Trophoblast cell (in vitro differentiated cells and primary cell): ENCODE measurements at regions not wholly inside any gene's neighbourhood (a gene's known extent, or its start where the extent isn't known, plus 50 kb on each side); places are given as distances from the start of the nearest gene placed in this dataset.

ENCODE experiments used
- DNase-seq, 2 donors: peaks; one replicate each; pipeline ENCODE4 v3.0.0-alpha.2; 2016
- H2AFZ ChIP-seq: 2 replicates; pipeline ENCODE4 v1.6.1; 2013; ENCODE audit warnings: low read length, moderate library complexity, mild to moderate bottlenecking; ENCODE audit not compliant: insufficient read depth, poor library complexity
- H2AK5ac ChIP-seq: 2 replicates; pipeline ENCODE4 v1.6.1; 2013; ENCODE audit warnings: mild to moderate bottlenecking, low read length
- H2BK120ac ChIP-seq: 2 replicates; pipeline ENCODE4 v1.6.1; 2013; ENCODE audit warnings: low read length, mild to moderate bottlenecking, moderate library complexity; ENCODE audit not compliant: insufficient read depth, poor library complexity
- H2BK12ac ChIP-seq: 2 replicates; pipeline ENCODE4 v1.6.1; 2013; ENCODE audit warnings: mild to moderate bottlenecking, low read length, moderate library complexity
- H2BK5ac ChIP-seq: 2 replicates; pipeline ENCODE4 v1.6.1; 2013; ENCODE audit warnings: low read length, low read depth, moderate library complexity, mild to moderate bottlenecking; ENCODE audit not compliant: poor library complexity
- H3K14ac ChIP-seq: 2 replicates; pipeline ENCODE4 v1.6.1; 2013; ENCODE audit warnings: mild to moderate bottlenecking, low read length
- H3K18ac ChIP-seq: 2 replicates; pipeline ENCODE4 v1.6.1; 2013; ENCODE audit warnings: mild to moderate bottlenecking, low read length
- H3K23ac ChIP-seq: 2 replicates; pipeline ENCODE4 v1.6.1; 2013; ENCODE audit warnings: low read length
- H3K27ac ChIP-seq: 2 replicates; pipeline ENCODE4 v1.5.1; 2013; ENCODE audit warnings: low read depth, mild to moderate bottlenecking, inconsistent platforms, low read length, moderate library complexity
- H3K27me3 ChIP-seq: 2 replicates; pipeline ENCODE4 v1.6.1; 2013; ENCODE audit warnings: inconsistent platforms, mild to moderate bottlenecking, low read length, moderate library complexity; ENCODE audit not compliant: insufficient read depth
- H3K36me3 ChIP-seq, 2 experiments: 1 replicate in 1 of 2; 2 replicates in 1 of 2; pipeline ENCODE4 v1.6.1; 2013; ENCODE audit warnings: low read length in 2 of 2, mild to moderate bottlenecking in 2 of 2, moderate library complexity in 1 of 2; ENCODE audit not compliant: insufficient read depth in 2 of 2, control insufficient read depth in 1 of 2
- H3K4ac ChIP-seq: 2 replicates; pipeline ENCODE4 v1.6.1; 2013; ENCODE audit warnings: low read depth, mild to moderate bottlenecking, low read length, moderate library complexity
- H3K4me1 ChIP-seq, 2 experiments: 1 replicate in 1 of 2; 2 replicates in 1 of 2; pipeline ENCODE4 v1.6.1; 2013; ENCODE audit warnings: low read length in 2 of 2, mild to moderate bottlenecking in 2 of 2, moderate library complexity in 1 of 2; ENCODE audit not compliant: insufficient read depth in 2 of 2, control insufficient read depth in 1 of 2
- H3K4me2 ChIP-seq: 2 replicates; pipeline ENCODE4 v1.6.1; 2013; ENCODE audit warnings: inconsistent platforms, mild to moderate bottlenecking, low read length, moderate library complexity
- H3K4me3 ChIP-seq: 2 replicates; pipeline ENCODE4 v1.5.1; 2013; ENCODE audit warnings: mild to moderate bottlenecking, low read depth, low read length, inconsistent platforms
- H3K79me1 ChIP-seq: one replicate; pipeline ENCODE4 v1.6.1; 2013; ENCODE audit warnings: low read length
- H3K79me2 ChIP-seq: 2 replicates; pipeline ENCODE4 v1.6.1; 2013; ENCODE audit warnings: low read length, mild to moderate bottlenecking; ENCODE audit not compliant: control insufficient read depth, insufficient read depth, poor library complexity
- H3K9ac ChIP-seq: 2 replicates; pipeline ENCODE4 v1.6.1; 2013; ENCODE audit warnings: mild to moderate bottlenecking, low read length
- H3K9me3 ChIP-seq: 2 replicates; pipeline ENCODE4 v1.6.1; 2013; ENCODE audit warnings: low read depth, mild to moderate bottlenecking, control low read depth, inconsistent platforms, low read length; ENCODE audit not compliant: insufficient read depth
- H4K12ac ChIP-seq: 2 replicates; pipeline ENCODE4 v1.6.1; 2013; ENCODE audit warnings: low read depth, mild to moderate bottlenecking, low read length, moderate library complexity
- H4K8ac ChIP-seq: 2 replicates; pipeline ENCODE4 v1.6.1; 2013; ENCODE audit warnings: low read depth, mild to moderate bottlenecking, low read length, moderate library complexity
- H4K91ac ChIP-seq: one replicate; pipeline ENCODE4 v1.6.1; 2013; ENCODE audit warnings: low read depth, mild to moderate bottlenecking, low read length, moderate library complexity
- WGBS: extraction: QIAGEN DNeasy Blood & Tissue Kit; methylation state at CpG from one replicate; pipeline ENCODE4 v1.1.7; 2013; ENCODE audit warnings: missing lambda C conversion rate; ENCODE audit not compliant: insufficient read length, insufficient coverage; ENCODE audit errors: extremely low coverage; 5-methylcytosine and 5-hydroxymethylcytosine counted together

- H2BK5ac ChIP-seq = no peak overlapping the region
- H3K23ac ChIP-seq = no peak overlapping the region
- no peak overlapping the region for H3K14ac ChIP-seq
- H3K9me3 ChIP-seq = no peaks in the 10 kb centered on the region
- H3K79me2 ChIP-seq = no peaks in the 10 kb centered on the region
- no peak overlapping the region for H3K4me2 ChIP-seq
- H2BK12ac ChIP-seq = no peak overlapping the region
- H4K8ac ChIP-seq = no peak overlapping the region
- DNase-seq = peak in 1 of 2 donors; percentile 47
- no peak overlapping the region for H3K9ac ChIP-seq
- H3K4me3 ChIP-seq = no peak overlapping the region
- H4K12ac ChIP-seq = no peak overlapping the region
- no CpG with 5 or more reads among the region's 2 CpGs for WGBS
- no peak overlapping the region for H2AK5ac ChIP-seq
- no peaks in the 10 kb centered on the region for H3K27me3 ChIP-seq
- H2BK120ac ChIP-seq = no peak overlapping the region
- H2AFZ ChIP-seq = no peak overlapping the region
- H3K79me1 ChIP-seq = no peaks in the 10 kb centered on the region
- H3K4ac ChIP-seq = no peak overlapping the region
- no peaks in the 10 kb centered on the region for H3K36me3 ChIP-seq
- H3K27ac ChIP-seq = no peak overlapping the region
- H4K91ac ChIP-seq = no peak overlapping the region
- no peak overlapping the region for H3K18ac ChIP-seq
- no peaks in the 10 kb centered on the region for H3K4me1 ChIP-seq
These were observed 134.8 kb upstream of the BEND6 start for GRCh38 chr6:56820060-56820459.

GRCh38 chr6:56819604-56820003 lies 135.3 kb upstream of the BEND6 start:
- H4K8ac ChIP-seq = no peak overlapping the region
- WGBS = no CpG with 5 or more reads among the region's 1 CpG
- H3K18ac ChIP-seq = no peak overlapping the region
- no peaks in the 10 kb centered on the region for H3K79me2 ChIP-seq
- H4K91ac ChIP-seq = no peak overlapping the region
- no peaks in the 10 kb centered on the region for H3K9me3 ChIP-seq
- H2BK120ac ChIP-seq = no peak overlapping the region
- no peak for DNase-seq
- H4K12ac ChIP-seq = no peak overlapping the region
- no peaks in the 10 kb centered on the region for H3K4me1 ChIP-seq
- H3K4me3 ChIP-seq = no peak overlapping the region
- no peaks in the 10 kb centered on the region for H3K27me3 ChIP-seq
- no peak overlapping the region for H2AFZ ChIP-seq
- H2AK5ac ChIP-seq = no peak overlapping the region
- no peak overlapping the region for H3K14ac ChIP-seq
- no peak overlapping the region for H3K4ac ChIP-seq
- H3K4me2 ChIP-seq = no peak overlapping the region
- H3K27ac ChIP-seq = no peak overlapping the region
- H2BK12ac ChIP-seq = no peak overlapping the region
- H3K9ac ChIP-seq = no peak overlapping the region
- H2BK5ac ChIP-seq = no peak overlapping the region
- no peak overlapping the region for H3K23ac ChIP-seq
- no peaks in the 10 kb centered on the region for H3K79me1 ChIP-seq
- H3K36me3 ChIP-seq = no peaks in the 10 kb centered on the region

DNA sequence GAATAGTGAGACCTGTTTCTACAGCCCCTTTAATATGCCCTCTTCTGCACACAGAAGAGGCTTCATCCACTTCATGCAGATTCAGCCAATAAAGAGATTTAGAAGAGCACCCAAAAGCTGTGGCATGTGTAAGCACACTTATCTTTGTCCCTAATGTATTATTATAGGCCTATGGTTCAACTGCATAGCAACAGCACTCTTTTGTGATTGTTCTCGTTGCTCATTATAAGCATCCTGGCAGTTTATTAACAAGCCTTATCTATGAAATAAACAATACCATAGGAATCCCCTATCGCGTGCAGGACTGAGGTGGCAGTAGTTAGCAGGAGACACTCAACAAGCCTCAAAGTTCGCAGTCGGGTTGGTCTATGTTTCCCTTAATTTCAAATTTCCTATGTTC lies 138.5 kb upstream of the BEND6 start:
- H3K18ac ChIP-seq = no peak overlapping the region
- H4K8ac ChIP-seq = no peak overlapping the region
- H4K12ac ChIP-seq = no peak overlapping the region
- H3K36me3 ChIP-seq = no peaks in the 10 kb centered on the region
- no peak overlapping the region for H3K4me3 ChIP-seq
- no peak overlapping the region for H3K27ac ChIP-seq
- no peak overlapping the region for H3K4ac ChIP-seq
- no peak for DNase-seq
- no peak overlapping the region for H2BK120ac ChIP-seq
- no peaks in the 10 kb centered on the region for H3K4me1 ChIP-seq
- no peak overlapping the region for H2AK5ac ChIP-seq
- H3K79me1 ChIP-seq = no peaks in the 10 kb centered on the region
- WGBS = no CpG with 5 or more reads among the region's 5 CpGs
- H3K9me3 ChIP-seq = no peaks in the 10 kb centered on the region
- H2AFZ ChIP-seq = no peak overlapping the region
- H3K79me2 ChIP-seq = no peaks in the 10 kb centered on the region
- no peak overlapping the region for H3K9ac ChIP-seq
- H2BK5ac ChIP-seq = no peak overlapping the region
- H3K14ac ChIP-seq = no peak overlapping the region
- H3K4me2 ChIP-seq = no peak overlapping the region
- H4K91ac ChIP-seq = no peak overlapping the region
- H3K23ac ChIP-seq = no peak overlapping the region
- no peak overlapping the region for H2BK12ac ChIP-seq
- H3K27me3 ChIP-seq = no peaks in the 10 kb centered on the region

DNA sequence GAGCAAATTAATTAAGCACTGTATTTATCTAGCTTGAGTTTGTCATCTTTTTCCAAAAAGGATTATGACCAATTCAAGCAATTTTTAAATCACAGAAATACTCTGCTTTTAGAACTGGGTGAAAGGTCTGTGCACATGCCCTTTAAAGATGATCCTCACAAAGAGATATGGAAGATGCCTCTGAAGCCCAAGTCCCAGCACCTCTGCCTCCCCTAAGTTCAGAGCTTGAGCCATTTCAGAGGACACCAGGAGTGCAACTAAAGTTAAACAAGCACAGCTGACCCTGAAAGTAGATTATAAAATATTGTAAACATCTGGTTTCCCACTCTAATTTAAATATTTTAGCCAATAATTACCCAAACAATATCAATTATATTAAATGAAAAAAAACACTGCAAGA lies 139.5 kb upstream of the BEND6 start:
- Histone ChIP-seq H2BK5ac (no peak overlapping the region), H3K23ac (no peak overlapping the region), H3K4ac (no peak overlapping the region), H3K27ac (no peak overlapping the region), H3K9ac (no peak overlapping the region), H3K4me2 (no peak overlapping the region), H3K27me3 (no peaks in the 10 kb centered on the region), H3K18ac (no peak overlapping the region), H2AFZ (no peak overlapping the region), H3K36me3 (no peaks in the 10 kb centered on the region), H3K79me2 (no peaks in the 10 kb centered on the region), H3K4me3 (no peak overlapping the region), H4K12ac (no peak overlapping the region), H2AK5ac (no peak overlapping the region), H2BK12ac (no peak overlapping the region), H4K8ac (no peak overlapping the region), H4K91ac (no peak overlapping the region), H3K9me3 (no peaks in the 10 kb centered on the region), H2BK120ac (no peak overlapping the region), H3K4me1 (no peaks in the 10 kb centered on the region), H3K79me1 (no peaks in the 10 kb centered on the region), H3K14ac (no peak overlapping the region)
- DNase-seq = no peak

- no peak overlapping the region for H3K4me2 ChIP-seq
- no peak overlapping the region for H3K9ac ChIP-seq
- no peaks in the 10 kb centered on the region for H3K79me2 ChIP-seq
- H3K23ac ChIP-seq = no peak overlapping the region
- H2BK5ac ChIP-seq = no peak overlapping the region
- no peaks in the 10 kb centered on the region for H3K4me1 ChIP-seq
- WGBS = no CpG with 5 or more reads among the region's 7 CpGs
- H2BK12ac ChIP-seq = no peak overlapping the region
- H2BK120ac ChIP-seq = no peak overlapping the region
- H3K79me1 ChIP-seq = no peaks in the 10 kb centered on the region
- H4K12ac ChIP-seq = no peak overlapping the region
- H3K14ac ChIP-seq = no peak overlapping the region
- no peak for DNase-seq
- no peaks in the 10 kb centered on the region for H3K36me3 ChIP-seq
- H3K4ac ChIP-seq = no peak overlapping the region
- no peaks in the 10 kb centered on the region for H3K27me3 ChIP-seq
- H4K91ac ChIP-seq = no peak overlapping the region
- H3K9me3 ChIP-seq = no peaks in the 10 kb centered on the region
- no peak overlapping the region for H4K8ac ChIP-seq
- no peak overlapping the region for H3K18ac ChIP-seq
- no peak overlapping the region for H2AFZ ChIP-seq
- H3K27ac ChIP-seq = no peak overlapping the region
- no peak overlapping the region for H3K4me3 ChIP-seq
- no peak overlapping the region for H2AK5ac ChIP-seq
These were observed 140.1 kb upstream of the BEND6 start for GRCh38 chr6:56814802-56815201.
